NCI-H1436 (cell line): ENCODE measurements at regions not wholly inside any gene's neighbourhood (a gene's known extent, or its start where the extent isn't known, plus 50 kb on each side); places are given as distances from the start of the nearest gene placed in this dataset.

Source experiments
- DNase-seq: peaks from one replicate; lab custom pipeline; 2025; lab: John Stamatoyannopoulos, UW

- DNase-seq, result no peak
These were observed 1079.0 kb upstream of the TENM4 start for GRCh38 chr11:80519596-80520506.

- no peak for DNase-seq
These were observed 1076.9 kb upstream of the TENM4 start for GRCh38 chr11:80517701-80518100.

- DNase-seq, result no peak
These were observed 1074.3 kb upstream of the TENM4 start for GRCh38 chr11:80515097-80515496.

GRCh38 chr11:80512491-80512890, 1071.7 kb upstream of the TENM4 start:
- DNase-seq, result no peak

- DNase-seq, result no peak
These were observed 1064.9 kb upstream of the TENM4 start for GRCh38 chr11:80505771-80506170.

- DNase-seq, result no peak
These were observed 1063.2 kb upstream of the TENM4 start for GRCh38 chr11:80503990-80504389.

- DNase-seq, result no peak
These were observed 1061.7 kb upstream of the TENM4 start for GRCh38 chr11:80502511-80502910.

- DNase-seq, result no peak
These were observed 1054.3 kb upstream of the TENM4 start for GRCh38 chr11:80495116-80495515.

- DNase-seq, result no peak
These were observed 1047.1 kb upstream of the TENM4 start for GRCh38 chr11:80487952-80488351.

- no peak for DNase-seq
These were observed 1045.8 kb upstream of the TENM4 start for GRCh38 chr11:80486678-80487077.

GRCh38 chr11:80477178-80477577, 1036.3 kb upstream of the TENM4 start:
- no peak for DNase-seq

GRCh38 chr11:80473562-80473961, 1032.7 kb upstream of the TENM4 start:
- DNase-seq, result no peak

GRCh38 chr11:80469871-80470270, 1029.0 kb upstream of the TENM4 start:
- DNase-seq, result no peak

GRCh38 chr11:80466570-80466969, 1025.7 kb upstream of the TENM4 start:
- DNase-seq, result no peak

GRCh38 chr11:80462211-80462610, 1021.4 kb upstream of the TENM4 start:
- no peak for DNase-seq

GRCh38 chr11:80458376-80458775, 1017.5 kb upstream of the TENM4 start:
- DNase-seq, result no peak

- DNase-seq, result no peak
These were observed 1017.0 kb upstream of the TENM4 start for GRCh38 chr11:80457823-80458222.

GRCh38 chr11:80455818-80456217, 1015.0 kb upstream of the TENM4 start:
- no peak for DNase-seq

GRCh38 chr11:80451105-80451504, 1010.3 kb upstream of the TENM4 start:
- no peak for DNase-seq

- DNase-seq, result no peak
These were observed 1007.9 kb upstream of the TENM4 start for GRCh38 chr11:80448709-80449108.

- DNase-seq, result no peak
These were observed 1002.3 kb upstream of the TENM4 start for GRCh38 chr11:80443177-80443576.

GRCh38 chr11:80441821-80442220, 1001.0 kb upstream of the TENM4 start:
- no peak for DNase-seq

- DNase-seq, result no peak
These were observed 1000.0 kb upstream of the TENM4 start for GRCh38 chr11:80440835-80441234.

- no peak for DNase-seq
These were observed 995.7 kb upstream of the TENM4 start for GRCh38 chr11:80436547-80436946.
